HCT116 (cell line): ENCODE measurements at regions not wholly inside any gene's neighbourhood (a gene's known extent, or its start where the extent isn't known, plus 50 kb on each side); places are given as distances from the start of the nearest gene placed in this dataset.

ENCODE experiments used
- ATAC-seq: fragments of 200-7000 bp; cut with Tn5 transposase; 2 replicates; pipeline ENCODE4 v1.9.1; 2020; ENCODE audit warnings: mild to moderate bottlenecking, moderate library complexity
- BruUV-seq: library from RNA; stranded (reverse); fragments of 400-500 nt; replicated peaks from 2 replicates; lab custom pipeline; 2021; lab: Mats Ljungman, UMichigan
- CTCF ChIA-PET: fragments of 300-600 bp; sonication (Branson Sonifier 250); formaldehyde crosslinking; loops from one replicate; lab custom pipeline; 2021; ENCODE audit warnings: antibody characterized with exemption; lab: Charles Lee
- POLR2A ChIA-PET: fragments of 300-600, 350-600 bp; sonication (Branson Sonifier 250); formaldehyde crosslinking; loops from one replicate; lab custom pipeline; 2021; ENCODE audit warnings: antibody characterized with exemption; lab: Charles Lee
- RAD21 ChIA-PET, 2 experiments: fragments of 300-600 bp; sonication (Branson Sonifier 250); formaldehyde crosslinking; loops; one replicate each; lab custom pipeline; 2023; ENCODE audit warnings: low total read pairs in 2 of 2; ENCODE audit not compliant: uncharacterized antibody in 2 of 2, unreplicated experiment in 2 of 2, low non-redundant PET in 1 of 2; lab: Charles Lee
- DNase-seq: peaks from one replicate; pipeline ENCODE4 v3.0.0-alpha.2; 2010; ENCODE audit warnings: low read depth, low spot score
- H2AFZ ChIP-seq: fragments of 200-600 bp; shearing (Covaris generic), sonication (generic); 2 replicates; pipeline ENCODE4 v1.6.1; 2017; ENCODE audit warnings: low read depth, mixed run types, mixed read lengths, antibody characterized with exemption, low read length; ENCODE audit not compliant: poor library complexity, severe bottlenecking
- H3K27ac ChIP-seq: 2 replicates; pipeline ENCODE4 v1.5.1; 2012; ENCODE audit warnings: low read depth, low read length
- H3K27me3 ChIP-seq: fragments of 200-600 bp; sonication (generic); 2 replicates; pipeline ENCODE4 v1.6.1; 2016; ENCODE audit warnings: mixed run types, low read length, mixed read lengths; ENCODE audit not compliant: insufficient read depth
- H3K36me3 ChIP-seq, 2 experiments: fragments of 200-500 bp in 1 of 2; fragments of 200-600 bp in 1 of 2; sonication (Bioruptor generic) in 1 of 2; sonication (generic) in 1 of 2; 2 replicates each; pipeline versions ENCODE4 v1.5.1 to v1.6.1; 2014 to 2016; ENCODE audit warnings: low read length in 2 of 2, inconsistent platforms in 1 of 2, mixed read lengths in 1 of 2, mixed run types in 1 of 2; ENCODE audit not compliant: insufficient read depth in 2 of 2, control insufficient read depth in 1 of 2
- H3K4me1 ChIP-seq, 2 experiments: fragments of 200-600 bp in 1 of 2; sonication (generic) in 1 of 2; 2 replicates each; pipeline versions ENCODE4 v1.5.1 to v1.6.1; 2012 to 2017; ENCODE audit warnings: low read length in 2 of 2, inconsistent platforms in 1 of 2, mild to moderate bottlenecking in 1 of 2, mixed read lengths in 1 of 2, mixed run types in 1 of 2, moderate library complexity in 1 of 2; ENCODE audit not compliant: insufficient read depth in 2 of 2, control insufficient read depth in 1 of 2
- H3K4me2 ChIP-seq: fragments of 200-600 bp; sonication (generic); 2 replicates; pipeline ENCODE4 v1.6.1; 2017; ENCODE audit warnings: mixed run types, low read length, mixed read lengths
- H3K4me3 ChIP-seq, 2 experiments: fragments of 200-600 bp in 1 of 2; sonication (generic) in 1 of 2; replicated peaks in 1 of 2; 2 replicates each; pipeline ENCODE4 v1.5.1; 2011 to 2016; ENCODE audit warnings: low read length in 2 of 2, control low read depth in 1 of 2, low read depth in 1 of 2, mild to moderate bottlenecking in 1 of 2, mixed read lengths in 1 of 2, mixed run types in 1 of 2
- H3K79me2 ChIP-seq: fragments of 200-600 bp; sonication (generic); 2 replicates; pipeline ENCODE4 v1.6.1; 2017; ENCODE audit warnings: mild to moderate bottlenecking, mixed run types, low read length, moderate library complexity, mixed read lengths; ENCODE audit not compliant: insufficient read depth
- H3K9ac ChIP-seq: fragments of 200-600 bp; sonication (generic); 2 replicates; pipeline ENCODE4 v1.6.1; 2016; ENCODE audit warnings: low read length, mixed read lengths
- H3K9me2 ChIP-seq: fragments of 200-600 bp; sonication (generic), shearing (Covaris generic); 2 replicates; pipeline ENCODE4 v1.6.1; 2017; ENCODE audit warnings: mixed run types, mild to moderate bottlenecking, moderate library complexity; ENCODE audit not compliant: insufficient read depth
- H3K9me3 ChIP-seq, 2 experiments: fragments of 200-500 bp in 1 of 2; fragments of 200-600 bp in 1 of 2; sonication (Bioruptor generic) in 1 of 2; sonication (generic) in 1 of 2; 2 replicates each; pipeline ENCODE4 v1.6.1; 2014 to 2017; ENCODE audit warnings: low read length in 2 of 2, mixed read lengths in 2 of 2, inconsistent platforms in 1 of 2, low read depth in 1 of 2, mild to moderate bottlenecking in 1 of 2, mixed run types in 1 of 2, moderate library complexity in 1 of 2; ENCODE audit not compliant: control insufficient read depth in 1 of 2, insufficient read depth in 1 of 2
- H4K20me1 ChIP-seq: fragments of 200-600 bp; sonication (generic), shearing (Covaris generic); 2 replicates; pipeline ENCODE4 v1.6.1; 2017; ENCODE audit warnings: mixed run types, mild to moderate bottlenecking, moderate library complexity; ENCODE audit not compliant: insufficient read depth
- CEBPB ChIP-seq: IDR thresholded peaks from 2 replicates; pipeline ENCODE4 v1.6.1; 2012; ENCODE audit warnings: low read depth
- CTCF ChIP-seq, 3 experiments: fragments of 200-600 bp in 1 of 3; sonication (generic) in 1 of 3; IDR thresholded peaks in 2 of 3; conservative IDR thresholded peaks in 1 of 3; 2 replicates each; pipeline ENCODE4 v1.5.1; 2012 to 2017; ENCODE audit warnings: low read depth in 2 of 3, low read length in 2 of 3, antibody characterized with exemption in 1 of 3, borderline replicate concordance in 1 of 3, control low read depth in 1 of 3, mild to moderate bottlenecking in 1 of 3, mixed read lengths in 1 of 3, mixed run types in 1 of 3, moderate library complexity in 1 of 3; ENCODE audit not compliant: insufficient read depth in 1 of 3
- ELF1 ChIP-seq: IDR thresholded peaks from 2 replicates; pipeline ENCODE4 v1.6.1; 2012; ENCODE audit warnings: low read depth, borderline replicate concordance
- EZH2 ChIP-seq: fragments of 200-600 bp; sonication (generic); IDR thresholded peaks from 2 replicates; pipeline ENCODE4 v1.6.1; 2017; ENCODE audit warnings: antibody characterized with exemption, mixed run types
- FOSL1 ChIP-seq: IDR thresholded peaks from 2 replicates; pipeline ENCODE4 v1.6.1; 2012; ENCODE audit warnings: low read depth
- POLR2A ChIP-seq: IDR thresholded peaks from 2 replicates; pipeline ENCODE4 v1.7.0; 2011; ENCODE audit warnings: borderline replicate concordance; ENCODE audit not compliant: insufficient read depth, insufficient read length; ENCODE audit errors: extremely low read depth
- SRF ChIP-seq: IDR thresholded peaks from 2 replicates; pipeline ENCODE4 v1.6.1; 2012; ENCODE audit warnings: low read depth
- TCF7L2 ChIP-seq: IDR thresholded peaks from 2 replicates; pipeline ENCODE4 v1.7.0; 2011; ENCODE audit warnings: borderline replicate concordance, inconsistent platforms; ENCODE audit not compliant: insufficient read depth, insufficient read length; ENCODE audit errors: extremely low read depth
- YY1 ChIP-seq: IDR thresholded peaks from 2 replicates; pipeline ENCODE4 v1.6.1; 2011; ENCODE audit warnings: low read length, low read depth, moderate library complexity, mild to moderate bottlenecking; ENCODE audit not compliant: insufficient replicate concordance; ENCODE audit errors: extremely low read depth
- ZNF274 ChIP-seq: fragments of 200-500 bp; sonication (Bioruptor generic); IDR thresholded peaks from 2 replicates; pipeline ENCODE4 v1.6.1; 2014; ENCODE audit warnings: mild to moderate bottlenecking, low read depth, low read length, inconsistent platforms
- intact Hi-C: fragments of 100-400 bp; cut with micrococcal nuclease; formaldehyde crosslinking; loops from 2 replicates; pipeline ENCODE4 v1.10.0; 2022
- TF ChIP-seq, protein P1 (sequence below): IDR thresholded peaks from 2 replicates; pipeline ENCODE4 v1.6.1; 2012

GRCh38 chr5:61809651-61810050 is 477.6 kb downstream of the ZSWIM6 start (continued):
- TF ChIP-seq YY1 = no peak
- no peak for TF ChIP-seq SRF
- no peak for TF ChIP-seq CEBPB

- RAD21 ChIA-PET = no interaction called here
- TF ChIP-seq ELF1 (no peak), ZNF274 (no peak), POLR2A (no peak)
- TF ChIP-seq, protein P1, sequence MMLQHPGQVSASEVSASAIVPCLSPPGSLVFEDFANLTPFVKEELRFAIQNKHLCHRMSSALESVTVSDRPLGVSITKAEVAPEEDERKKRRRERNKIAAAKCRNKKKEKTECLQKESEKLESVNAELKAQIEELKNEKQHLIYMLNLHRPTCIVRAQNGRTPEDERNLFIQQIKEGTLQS = no peak
- intact Hi-C loops = loop anchor here (10.0 kb wide), 1 partner anchor 756 kb away; no protein-coding TSS in a partner anchor
- Histone ChIP-seq H3K27ac (no peak overlapping the region), H3K9me3 (no peaks in the 10 kb centered on the region), H3K27me3 (peaks cover 54% of the 10 kb centered on the region), H3K9me2 (no peaks in the 10 kb centered on the region), H3K4me1 (no peaks in the 10 kb centered on the region), H3K36me3 (no peaks in the 10 kb centered on the region), H3K9ac (no peak overlapping the region), H3K4me2 (no peak overlapping the region), H2AFZ (no peak overlapping the region), H3K79me2 (no peaks in the 10 kb centered on the region), H3K4me3 (no peak overlapping the region), H4K20me1 (no peaks in the 10 kb centered on the region)
- POLR2A ChIA-PET = no interaction called here
- ATAC-seq (no peak), DNase-seq (no peak)
- BruUV-seq = no TSS peak
- CTCF ChIA-PET = no interaction called here
Observed at GRCh38 chr5:61811052-61811451, 479.0 kb downstream of the ZSWIM6 start.

GRCh38 chr5:61813361-61813760 is 481.3 kb downstream of the ZSWIM6 start:
- no peaks in the 10 kb centered on the region for H3K79me2 ChIP-seq
- RAD21 ChIA-PET = no interaction called here
- no peak for TF ChIP-seq EZH2
- TF ChIP-seq CEBPB = no peak
- no peak for TF ChIP-seq CTCF (IDR thresholded peaks at IDR 0.05 in 2 of 3, conservative IDR thresholded peaks at IDR 0.05 in 1 of 3; ENCODE audit: borderline replicate concordance in 1 of 3, insufficient read depth in 1 of 3, low read depth in 2 of 3, low read length in 2 of 3)
- TF ChIP-seq TCF7L2 = no peak
- TF ChIP-seq FOSL1 = no peak
- TF ChIP-seq, all 23 proteins: peak for 0
- Histone ChIP-seq H3K36me3 (no peaks in the 10 kb centered on the region), H2AFZ (no peak overlapping the region), H3K4me2 (no peak overlapping the region), H3K4me3 (no peak overlapping the region), H3K9me2 (no peaks in the 10 kb centered on the region), H3K4me1 (no peaks in the 10 kb centered on the region), H3K27me3 (peaks cover 57% of the 10 kb centered on the region), H3K9ac (no peak overlapping the region), H4K20me1 (no peaks in the 10 kb centered on the region), H3K27ac (no peak overlapping the region), H3K9me3 (no peaks in the 10 kb centered on the region)
- ChIA-PET CTCF (no interaction called here), POLR2A (no interaction called here)
- intact Hi-C loops = loop anchor here (10.0 kb wide), 1 partner anchor 759 kb away; no protein-coding TSS in a partner anchor
- DNase-seq (no peak), ATAC-seq (no peak)
- BruUV-seq = no TSS peak
